ENCODE measurements at regions not wholly inside any gene's neighbourhood (a gene's known extent, or its start where the extent isn't known, plus 50 kb on each side); places are given as distances from the start of the nearest gene placed in this dataset.

DNA sequence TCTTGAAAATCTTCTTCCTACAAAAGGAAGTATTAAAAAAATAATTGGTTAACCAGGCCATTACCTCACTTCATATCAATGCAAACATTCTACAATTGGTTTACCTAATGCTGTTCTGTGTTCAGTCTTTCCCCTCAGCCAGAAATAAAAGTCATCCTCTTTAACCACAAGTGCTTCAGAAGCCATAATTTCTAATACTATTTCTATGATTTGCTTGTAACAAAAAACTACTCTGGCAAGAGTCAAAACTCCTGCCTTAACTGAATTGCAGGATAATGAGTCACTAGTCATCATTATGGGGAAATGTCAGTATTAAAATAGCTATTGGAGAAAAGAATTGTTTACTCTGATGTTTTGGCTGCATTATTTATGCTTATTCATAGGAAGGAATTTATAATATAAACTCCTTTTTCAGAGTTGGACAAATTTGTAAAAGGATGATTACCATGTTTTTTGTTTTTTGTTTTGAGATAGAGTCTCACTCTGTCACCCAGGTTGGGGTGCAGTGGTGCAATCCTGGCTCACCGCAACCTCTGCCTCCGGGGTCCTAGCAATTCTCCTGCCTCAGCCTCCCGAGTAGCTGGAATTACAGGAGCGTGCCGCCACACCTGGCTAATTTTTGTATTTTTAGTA, 55.5 kb upstream of the ODAD2 start:
- DNase-seq: peak in 1 of 2 experiments; percentile 63

DNA sequence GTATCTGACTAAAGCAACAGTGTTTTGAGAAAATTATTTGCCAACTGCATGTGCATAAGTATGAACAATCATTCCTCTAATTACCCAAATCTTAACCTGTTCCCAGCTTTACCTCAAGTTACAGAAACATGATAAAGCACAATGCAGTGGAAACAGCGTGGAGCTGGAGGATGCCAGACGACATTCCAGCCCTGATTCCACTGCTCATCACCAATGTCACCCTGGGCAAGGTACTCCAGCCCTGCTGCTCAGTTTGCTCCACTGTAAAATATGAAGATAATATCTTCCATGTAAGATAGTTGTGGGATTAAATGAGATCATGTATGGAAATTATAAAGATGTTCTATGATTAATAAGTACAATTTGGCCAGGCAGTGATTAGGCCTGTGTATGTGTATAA, 50.4 kb upstream of the ODAD2 start:
- no peak for DNase-seq

Measured in SW 1271 (cell line).